ENCODE measurements at regions not wholly inside any gene's neighbourhood (a gene's known extent, or its start where the extent isn't known, plus 50 kb on each side); places are given as distances from the start of the nearest gene placed in this dataset.

DNA sequence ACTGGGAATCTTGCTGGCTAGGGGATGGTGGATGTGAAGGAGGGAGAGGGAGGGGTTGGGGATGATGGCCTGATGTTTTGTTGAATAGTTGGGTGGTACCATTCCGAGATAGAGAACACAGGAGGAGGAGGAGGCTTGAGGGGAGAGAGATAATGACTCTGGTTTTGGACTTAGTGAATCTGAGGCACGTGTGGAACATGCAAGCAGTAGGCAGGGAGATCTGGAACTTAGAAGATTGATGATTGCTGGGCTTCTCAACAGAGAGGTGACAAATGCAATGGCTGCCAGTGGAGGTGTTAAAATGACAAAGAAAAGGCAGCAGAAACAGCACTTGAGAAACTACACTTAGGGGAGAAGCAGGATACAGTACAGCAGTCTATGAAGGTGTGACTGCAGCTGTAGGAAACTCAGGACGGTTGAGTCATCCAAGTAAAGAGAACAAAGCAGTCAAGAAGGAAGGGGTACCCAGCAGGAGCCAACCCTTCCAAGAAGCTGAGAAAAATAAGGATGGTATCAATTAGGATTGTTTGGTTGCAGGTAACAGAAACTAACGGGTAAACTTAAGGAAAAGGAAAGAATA lies 186.8 kb upstream of the FOXN2 start (continued):
- TF ChIP-seq, protein P1, sequence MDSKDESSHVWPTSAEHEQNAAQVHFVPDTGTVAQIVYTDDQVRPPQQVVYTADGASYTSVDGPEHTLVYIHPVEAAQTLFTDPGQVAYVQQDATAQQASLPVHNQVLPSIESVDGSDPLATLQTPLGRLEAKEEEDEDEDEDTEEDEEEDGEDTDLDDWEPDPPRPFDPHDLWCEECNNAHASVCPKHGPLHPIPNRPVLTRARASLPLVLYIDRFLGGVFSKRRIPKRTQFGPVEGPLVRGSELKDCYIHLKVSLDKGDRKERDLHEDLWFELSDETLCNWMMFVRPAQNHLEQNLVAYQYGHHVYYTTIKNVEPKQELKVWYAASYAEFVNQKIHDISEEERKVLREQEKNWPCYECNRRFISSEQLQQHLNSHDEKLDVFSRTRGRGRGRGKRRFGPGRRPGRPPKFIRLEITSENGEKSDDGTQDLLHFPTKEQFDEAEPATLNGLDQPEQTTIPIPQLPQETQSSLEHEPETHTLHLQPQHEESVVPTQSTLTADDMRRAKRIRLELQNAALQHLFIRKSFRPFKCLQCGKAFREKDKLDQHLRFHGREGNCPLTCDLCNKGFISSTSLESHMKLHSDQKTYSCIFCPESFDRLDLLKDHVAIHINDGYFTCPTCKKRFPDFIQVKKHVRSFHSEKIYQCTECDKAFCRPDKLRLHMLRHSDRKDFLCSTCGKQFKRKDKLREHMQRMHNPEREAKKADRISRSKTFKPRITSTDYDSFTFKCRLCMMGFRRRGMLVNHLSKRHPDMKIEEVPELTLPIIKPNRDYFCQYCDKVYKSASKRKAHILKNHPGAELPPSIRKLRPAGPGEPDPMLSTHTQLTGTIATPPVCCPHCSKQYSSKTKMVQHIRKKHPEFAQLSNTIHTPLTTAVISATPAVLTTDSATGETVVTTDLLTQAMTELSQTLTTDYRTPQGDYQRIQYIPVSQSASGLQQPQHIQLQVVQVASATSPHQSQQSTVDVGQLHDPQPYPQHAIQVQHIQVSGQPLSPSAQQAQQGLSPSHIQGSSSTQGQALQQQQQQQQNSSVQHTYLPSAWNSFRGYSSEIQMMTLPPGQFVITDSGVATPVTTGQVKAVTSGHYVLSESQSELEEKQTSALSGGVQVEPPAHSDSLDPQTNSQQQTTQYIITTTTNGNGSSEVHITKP (IDR thresholded peaks at IDR 0.05; ENCODE audit: partially characterized antibody), result peak; percentile 9

DNA sequence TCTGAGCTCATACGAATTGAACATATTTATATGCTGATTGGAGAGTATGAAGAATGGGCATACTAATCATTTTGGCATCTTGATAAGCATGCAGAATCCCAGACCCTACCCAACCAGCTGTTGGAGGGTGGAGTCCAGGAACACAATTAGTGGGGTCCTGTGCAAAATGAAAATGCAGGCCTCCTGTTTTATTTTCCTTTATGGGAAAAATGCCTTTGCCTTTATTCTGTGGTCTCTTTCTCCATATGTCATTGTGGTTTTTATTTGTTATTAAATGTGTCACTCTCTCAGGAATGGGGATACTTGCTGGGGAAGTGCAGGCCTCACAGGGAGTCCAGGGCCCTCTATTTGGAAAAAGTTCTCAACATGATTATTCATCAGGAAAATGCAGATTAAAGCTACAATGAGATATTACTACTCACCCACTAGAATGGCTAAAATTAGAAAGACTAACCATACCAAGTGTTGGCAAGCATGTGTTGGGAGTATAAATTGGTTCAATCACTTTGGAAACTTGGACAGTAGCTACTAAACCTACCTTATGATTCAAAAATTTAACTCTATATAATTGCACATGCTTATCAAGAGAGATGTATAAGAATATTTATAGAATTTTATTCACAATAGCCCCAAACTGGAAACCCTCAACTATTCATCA lies 185.1 kb upstream of the FOXN2 start:
- ChIA-PET POLR2A (interaction anchor here (2.7 kb wide), 1 partner anchor 17 kb away, joined by 9 read pairs; no protein-coding TSS in a partner anchor), CTCF (ENCODE audit: low intra/inter-chr PET ratio) (no interaction called here)
- Histone ChIP-seq H3K4me3 (no peak overlapping the region), H2AFZ (ENCODE audit: low read depth, low read length) (no peak overlapping the region), H3K4me1 (replicated peaks in 1 of 2; ENCODE audit: control insufficient read depth in 2 of 2, insufficient read depth in 2 of 2, low read length in 2 of 2) (peaks cover 3 to 9% of the 10 kb centered on the region in 2 experiments; a peak in 3 of 5 replicates), H4K20me1 (replicated peaks; ENCODE audit: control insufficient read depth, insufficient read depth, low read length) (no peaks in the 10 kb centered on the region), H3K9me1 (ENCODE audit: control insufficient read depth, insufficient read depth, low read length) (no peaks in the 10 kb centered on the region), H3K9ac (ENCODE audit: insufficient read depth in 1 of 2, low read depth in 2 of 2, low read length in 2 of 2) (no peak overlapping the region), H3K9me3 (replicated peaks; ENCODE audit: control insufficient read depth, insufficient read depth, low read depth, low read length) (no peaks in the 10 kb centered on the region; the same call in 1 of the 2 replicates), H3K27me3 (ENCODE audit: control insufficient read depth in 2 of 2, insufficient read depth in 2 of 2, low read length in 2 of 2) (no peaks in the 10 kb centered on the region), H3K4me2 (ENCODE audit: insufficient read depth, low read length) (no peak overlapping the region), H3K36me3 (ENCODE audit: control insufficient read depth, insufficient read depth, low read length) (no peaks in the 10 kb centered on the region), H3K27ac (ENCODE audit: extremely low read depth, low read depth, low read length) (no peak overlapping the region), H3K79me2 (ENCODE audit: control insufficient read depth, insufficient read depth, low read length) (no peaks in the 10 kb centered on the region)
- WGBS (ENCODE audit: insufficient coverage, low coverage, missing lambda C conversion rate), result 20% methylated on average over 1 of the region's 1 CpG
- intact Hi-C loops (cut with micrococcal nuclease), result no loop called here
- in situ Hi-C loops (cut with MboI), result no loop called here
- no TSS peak for BruUV-seq (replicated peaks)
- FAIRE-seq (no peak), DNase-seq (ENCODE audit: extremely low read depth in 1 of 4, low spot score in 3 of 4) (no peak), ATAC-seq (no peak)
- TF ChIP-seq ZFX (CRISPR knock-in tag; IDR thresholded peaks at IDR 0.05) (no peak), XRCC5 (IDR thresholded peaks at IDR 0.05; ENCODE audit: low read depth, low read length) (no peak), NFE2L1 (tag; IDR thresholded peaks at IDR 0.05; ENCODE audit: borderline replicate concordance, low read depth) (no peak), MAFK (IDR thresholded peaks at IDR 0.05; ENCODE audit: low read length) (no peak), RBM25 (IDR thresholded peaks at IDR 0.05; ENCODE audit: low read depth, low read length, severe bottlenecking) (peak; percentile 51), FUS (optimal IDR thresholded peaks at IDR 0.05; ENCODE audit: low read depth, low read length) (no peak), GATAD2B (IDR thresholded peaks at IDR 0.05; ENCODE audit: borderline replicate concordance) (no peak), NCOA1 (IDR thresholded peaks at IDR 0.05; ENCODE audit: low read depth) (no peak)
- TF ChIP-seq, protein P2, sequence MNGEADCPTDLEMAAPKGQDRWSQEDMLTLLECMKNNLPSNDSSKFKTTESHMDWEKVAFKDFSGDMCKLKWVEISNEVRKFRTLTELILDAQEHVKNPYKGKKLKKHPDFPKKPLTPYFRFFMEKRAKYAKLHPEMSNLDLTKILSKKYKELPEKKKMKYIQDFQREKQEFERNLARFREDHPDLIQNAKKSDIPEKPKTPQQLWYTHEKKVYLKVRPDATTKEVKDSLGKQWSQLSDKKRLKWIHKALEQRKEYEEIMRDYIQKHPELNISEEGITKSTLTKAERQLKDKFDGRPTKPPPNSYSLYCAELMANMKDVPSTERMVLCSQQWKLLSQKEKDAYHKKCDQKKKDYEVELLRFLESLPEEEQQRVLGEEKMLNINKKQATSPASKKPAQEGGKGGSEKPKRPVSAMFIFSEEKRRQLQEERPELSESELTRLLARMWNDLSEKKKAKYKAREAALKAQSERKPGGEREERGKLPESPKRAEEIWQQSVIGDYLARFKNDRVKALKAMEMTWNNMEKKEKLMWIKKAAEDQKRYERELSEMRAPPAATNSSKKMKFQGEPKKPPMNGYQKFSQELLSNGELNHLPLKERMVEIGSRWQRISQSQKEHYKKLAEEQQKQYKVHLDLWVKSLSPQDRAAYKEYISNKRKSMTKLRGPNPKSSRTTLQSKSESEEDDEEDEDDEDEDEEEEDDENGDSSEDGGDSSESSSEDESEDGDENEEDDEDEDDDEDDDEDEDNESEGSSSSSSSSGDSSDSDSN (IDR thresholded peaks at IDR 0.05; ENCODE audit: borderline replicate concordance in 1 of 2, low read depth in 2 of 2, low read length in 2 of 2), result no peak
- TF ChIP-seq, protein P3, sequence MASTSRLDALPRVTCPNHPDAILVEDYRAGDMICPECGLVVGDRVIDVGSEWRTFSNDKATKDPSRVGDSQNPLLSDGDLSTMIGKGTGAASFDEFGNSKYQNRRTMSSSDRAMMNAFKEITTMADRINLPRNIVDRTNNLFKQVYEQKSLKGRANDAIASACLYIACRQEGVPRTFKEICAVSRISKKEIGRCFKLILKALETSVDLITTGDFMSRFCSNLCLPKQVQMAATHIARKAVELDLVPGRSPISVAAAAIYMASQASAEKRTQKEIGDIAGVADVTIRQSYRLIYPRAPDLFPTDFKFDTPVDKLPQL (IDR thresholded peaks at IDR 0.05; ENCODE audit: extremely low read depth, insufficient read length), result no peak

Data from K562 (cell line).